Lung (tissue), 11 donors: ENCODE measurements at regions not wholly inside any gene's neighbourhood (a gene's known extent, or its start where the extent isn't known, plus 50 kb on each side); places are given as distances from the start of the nearest gene placed in this dataset.

Source experiments
- ATAC-seq: fragments of 200-7000 bp; cut with Tn5 transposase; one replicate; pipeline ENCODE4 v1.9.1; 2020; ENCODE audit warnings: moderate number of reproducible peaks; ENCODE audit not compliant: insufficient read depth, low FRiP score
- DNase-seq, 3 donors: peaks; one replicate each; pipeline ENCODE4 v3.0.0-alpha.2; 2013 to 2017
- H3K27ac ChIP-seq, 2 donors: one replicate each; pipeline ENCODE4 v1.5.1; 2013; ENCODE audit warnings: mild to moderate bottlenecking in 2 of 2, moderate library complexity in 2 of 2, control low read depth in 1 of 2, inconsistent platforms in 1 of 2, low read depth in 1 of 2, low read length in 1 of 2
- H3K27me3 ChIP-seq, 3 donors: one replicate each; pipeline ENCODE4 v1.5.1; 2013; ENCODE audit warnings: low read length in 2 of 3; ENCODE audit not compliant: control insufficient read depth in 3 of 3, insufficient read depth in 3 of 3
- H3K36me3 ChIP-seq, 4 donors: one replicate each; pipeline ENCODE4 v1.5.1; 2013; ENCODE audit warnings: low read length in 4 of 4, mild to moderate bottlenecking in 1 of 4, moderate library complexity in 1 of 4; ENCODE audit not compliant: control insufficient read depth in 4 of 4, insufficient read depth in 4 of 4
- H3K4me1 ChIP-seq, 5 donors: one replicate each; pipeline ENCODE4 v1.5.1; 2013; ENCODE audit warnings: low read length in 5 of 5, mild to moderate bottlenecking in 2 of 5, moderate library complexity in 1 of 5; ENCODE audit not compliant: control insufficient read depth in 5 of 5, insufficient read depth in 5 of 5
- H3K4me3 ChIP-seq: one replicate; pipeline ENCODE4 v1.5.1; 2013; ENCODE audit warnings: mild to moderate bottlenecking, control low read depth, moderate library complexity
- H3K9ac ChIP-seq, 2 donors: one replicate each; pipeline ENCODE4 v1.5.1; 2013; ENCODE audit warnings: low read length in 2 of 2, control low read depth in 1 of 2; ENCODE audit not compliant: insufficient read depth in 1 of 2
- H3K9me3 ChIP-seq, 4 donors: one replicate each; pipeline ENCODE4 v1.5.1; 2013; ENCODE audit warnings: low read length in 3 of 4, mild to moderate bottlenecking in 1 of 4, moderate library complexity in 1 of 4; ENCODE audit not compliant: control insufficient read depth in 4 of 4, insufficient read depth in 3 of 4
- WGBS, 2 donors: extraction: QIAGEN DNeasy Blood & Tissue Kit; methylation state at CpG; one replicate each; pipeline ENCODE4 v1.1.7; 2013; 5-methylcytosine and 5-hydroxymethylcytosine counted together
- TF ChIP-seq, protein P1 (sequence below): IDR thresholded peaks from 2 replicates; pipeline ENCODE4 v1.5.1; 2012; ENCODE audit warnings: mild to moderate bottlenecking; ENCODE audit errors: control extremely low read depth, extremely low read depth
- donor health status: control.
- donor health status: control.
- donor health status: Bipolar disorder and iron deficiency.
- donor health status: healthy.
- donor health status: DM: yes; HTN: yes; CAD: no.

DNA sequence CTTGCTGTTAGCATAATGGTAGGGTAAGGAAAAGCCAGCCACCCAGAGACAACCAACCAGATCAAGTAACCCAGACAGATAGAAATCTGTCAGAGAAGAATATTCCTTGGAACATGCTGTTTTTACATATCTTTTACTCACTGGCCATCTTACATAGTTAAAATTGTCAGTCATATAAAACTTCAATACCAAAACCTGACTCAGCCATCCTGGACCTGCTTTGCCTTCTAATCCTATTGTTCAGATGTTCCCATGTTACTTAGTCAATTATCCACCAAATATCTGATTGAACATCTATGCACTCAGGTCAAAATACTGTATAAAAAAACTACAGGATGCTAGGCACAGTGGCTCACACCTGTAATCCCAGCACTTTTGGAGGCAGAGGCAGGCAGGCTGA lies 466.5 kb upstream of the NRP1 start:
- no peak overlapping the region for H3K4me3 ChIP-seq
- H3K27ac ChIP-seq, result peak overlapping the region in 1 of 2 donors; percentile 30
- H3K9ac ChIP-seq, result no peak overlapping the region
- TF ChIP-seq, protein P1, sequence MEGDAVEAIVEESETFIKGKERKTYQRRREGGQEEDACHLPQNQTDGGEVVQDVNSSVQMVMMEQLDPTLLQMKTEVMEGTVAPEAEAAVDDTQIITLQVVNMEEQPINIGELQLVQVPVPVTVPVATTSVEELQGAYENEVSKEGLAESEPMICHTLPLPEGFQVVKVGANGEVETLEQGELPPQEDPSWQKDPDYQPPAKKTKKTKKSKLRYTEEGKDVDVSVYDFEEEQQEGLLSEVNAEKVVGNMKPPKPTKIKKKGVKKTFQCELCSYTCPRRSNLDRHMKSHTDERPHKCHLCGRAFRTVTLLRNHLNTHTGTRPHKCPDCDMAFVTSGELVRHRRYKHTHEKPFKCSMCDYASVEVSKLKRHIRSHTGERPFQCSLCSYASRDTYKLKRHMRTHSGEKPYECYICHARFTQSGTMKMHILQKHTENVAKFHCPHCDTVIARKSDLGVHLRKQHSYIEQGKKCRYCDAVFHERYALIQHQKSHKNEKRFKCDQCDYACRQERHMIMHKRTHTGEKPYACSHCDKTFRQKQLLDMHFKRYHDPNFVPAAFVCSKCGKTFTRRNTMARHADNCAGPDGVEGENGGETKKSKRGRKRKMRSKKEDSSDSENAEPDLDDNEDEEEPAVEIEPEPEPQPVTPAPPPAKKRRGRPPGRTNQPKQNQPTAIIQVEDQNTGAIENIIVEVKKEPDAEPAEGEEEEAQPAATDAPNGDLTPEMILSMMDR, result no peak
- H3K36me3 ChIP-seq, result no peaks in the 10 kb centered on the region
- no peaks in the 10 kb centered on the region for H3K27me3 ChIP-seq
- H3K4me1 ChIP-seq, result peaks cover 0 to 3% (median 0%) of the 10 kb centered on the region in 5 donors
- DNase-seq (no peak), ATAC-seq (no peak)
- H3K9me3 ChIP-seq, result no peaks in the 10 kb centered on the region

DNA sequence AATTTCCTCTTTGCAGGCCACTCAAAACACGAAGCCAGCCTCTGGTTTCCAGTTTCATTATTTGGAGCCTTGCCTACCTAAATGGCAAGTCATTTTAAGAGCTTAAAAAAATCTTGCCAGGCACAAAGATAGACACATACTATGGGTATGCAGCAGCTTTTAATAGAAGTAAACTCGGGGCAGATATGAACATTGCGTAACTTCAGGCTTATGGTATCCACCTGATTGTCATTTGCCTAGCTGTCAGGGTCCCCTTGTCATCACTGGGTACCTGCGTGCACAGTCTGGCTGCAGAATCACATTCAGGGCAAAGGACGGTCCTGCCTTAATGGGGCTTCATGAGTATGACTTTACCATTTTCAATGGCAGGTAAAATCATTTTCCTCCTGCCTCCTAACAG lies 466.1 kb upstream of the NRP1 start:
- Histone ChIP-seq H3K36me3 (no peaks in the 10 kb centered on the region), H3K9me3 (no peaks in the 10 kb centered on the region), H3K4me3 (no peak overlapping the region), H3K9ac (no peak overlapping the region), H3K27ac (peak overlapping the region in 1 of 2 donors; percentile 30), H3K4me1 (peaks cover 0 to 3% (median 0%) of the 10 kb centered on the region in 5 donors), H3K27me3 (no peaks in the 10 kb centered on the region)
- 81 to 86% methylated on average over 5 of the region's 5 CpGs for WGBS, 2 donors
- ATAC-seq, result no peak
- TF ChIP-seq, protein P1, result no peak
- DNase-seq, result no peak

DNA sequence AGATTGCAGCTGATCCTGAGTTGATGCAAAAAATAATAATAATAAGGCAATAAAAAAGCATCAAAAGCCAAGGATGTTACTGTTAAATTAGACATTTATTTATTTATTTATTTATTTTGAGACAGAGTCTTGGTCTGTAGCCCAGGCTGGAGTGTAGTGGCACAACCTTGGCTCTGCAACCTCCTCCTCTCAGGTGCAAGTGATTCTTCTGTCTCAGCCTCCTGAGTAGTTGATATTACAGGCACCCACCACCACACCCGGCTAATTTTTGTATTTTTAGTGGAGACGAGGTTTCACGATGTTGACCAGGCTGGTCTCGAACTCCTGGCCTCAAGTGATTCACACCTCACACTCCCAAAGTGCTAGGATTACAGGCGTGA lies 465.5 kb upstream of the NRP1 start:
- no peaks in the 10 kb centered on the region for H3K36me3 ChIP-seq
- H3K9ac ChIP-seq, result no peak overlapping the region
- TF ChIP-seq, protein P1, result no peak
- H3K9me3 ChIP-seq, result no peaks in the 10 kb centered on the region
- ATAC-seq (no peak), DNase-seq (no peak)
- H3K4me1 ChIP-seq, result peaks cover 0 to 3% (median 0%) of the 10 kb centered on the region in 5 donors
- H3K27ac ChIP-seq, result peak overlapping the region in 1 of 2 donors; percentile 72
- WGBS, 2 donors, result 92 to 97% methylated on average over 5 of the region's 5 CpGs
- H3K4me3 ChIP-seq, result no peak overlapping the region
- no peaks in the 10 kb centered on the region for H3K27me3 ChIP-seq

DNA sequence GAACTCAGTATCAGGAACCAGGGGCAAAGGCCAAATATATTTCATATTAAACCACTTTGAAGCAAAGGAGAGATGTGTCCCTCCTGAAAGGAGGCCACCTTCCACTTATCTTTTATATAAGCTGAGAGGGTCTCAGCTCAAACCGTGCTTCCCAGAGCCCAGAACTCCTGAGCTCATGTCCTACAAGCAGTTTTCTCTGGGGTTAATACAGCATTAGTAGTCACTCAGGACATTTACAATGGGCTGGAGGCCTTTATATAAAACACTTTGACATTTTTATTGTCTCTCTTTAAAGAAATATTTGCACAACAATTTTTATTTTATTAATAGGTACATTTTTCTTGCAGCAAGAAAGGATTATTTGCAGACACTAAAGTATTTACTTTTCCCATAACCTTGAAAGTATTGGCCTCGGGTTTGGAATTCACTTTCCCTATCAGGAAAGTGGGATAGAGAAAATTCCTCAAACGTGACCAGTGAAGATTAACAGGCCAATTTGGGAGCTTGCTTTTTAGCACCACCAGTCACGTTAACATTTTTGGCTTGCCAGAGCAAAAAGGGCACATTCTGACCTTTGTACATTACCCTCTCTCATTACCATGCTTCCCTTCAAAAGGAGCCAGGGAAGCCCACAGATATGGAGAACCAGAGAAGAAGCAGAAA lies 464.9 kb upstream of the NRP1 start:
- DNase-seq (no peak), ATAC-seq (no peak)
- no peaks in the 10 kb centered on the region for H3K36me3 ChIP-seq
- no peaks in the 10 kb centered on the region for H3K27me3 ChIP-seq
- H3K9ac ChIP-seq, result no peak overlapping the region
- WGBS, 2 donors, result 56 to 76% methylated on average over 4 of the region's 4 CpGs
- no peaks in the 10 kb centered on the region for H3K9me3 ChIP-seq
- TF ChIP-seq, protein P1, result no peak
- H3K4me3 ChIP-seq, result no peak overlapping the region
- peak overlapping the region in 1 of 2 donors; percentile 34 for H3K27ac ChIP-seq
- H3K4me1 ChIP-seq, result peaks cover 0 to 3% (median 0%) of the 10 kb centered on the region in 5 donors
